Upper lobe of right lung (tissue), 1 donor: ENCODE measurements at regions not wholly inside any gene's neighbourhood (a gene's known extent, or its start where the extent isn't known, plus 50 kb on each side); places are given as distances from the start of the nearest gene placed in this dataset.

Experiments used
- ATAC-seq: fragments of 200-7000 bp; cut with Tn5 transposase; one replicate; pipeline ENCODE4 v1.9.1; 2020; ENCODE audit warnings: mild to moderate bottlenecking, moderate library complexity
- DNase-seq: peaks from one replicate; pipeline ENCODE4 v3.0.0-alpha.2; 2020
- H3K27ac ChIP-seq: fragments of 200-600 bp; one replicate; pipeline ENCODE4 v1.8.0; 2022
- H3K27me3 ChIP-seq: fragments of 200-600 bp; one replicate; pipeline ENCODE4 v1.8.0; 2022; ENCODE audit warnings: mild to moderate bottlenecking
- H3K36me3 ChIP-seq: fragments of 200-600 bp; one replicate; pipeline ENCODE4 v1.8.0; 2022
- H3K4me1 ChIP-seq: fragments of 200-600 bp; one replicate; pipeline ENCODE4 v1.8.0; 2022
- H3K4me3 ChIP-seq: fragments of 200-600 bp; one replicate; pipeline ENCODE4 v1.8.0; 2022; ENCODE audit warnings: mild to moderate bottlenecking
- H3K9me3 ChIP-seq: fragments of 200-600 bp; one replicate; pipeline ENCODE4 v1.8.0; 2022
- intact Hi-C: fragments of 100-400 bp; cut with DNase I; formaldehyde crosslinking; loops from one replicate; pipeline ENCODE4 v1.11.0; 2022
- TF ChIP-seq, protein P1 (sequence below): fragments of 200-600 bp; IDR thresholded peaks from one replicate; pipeline ENCODE4 v1.8.0; 2022; ENCODE audit warnings: antibody characterized with exemption
- donor health status: DM: no; HTN: yes; CAD: no; lungs with severe emphysema.

DNA sequence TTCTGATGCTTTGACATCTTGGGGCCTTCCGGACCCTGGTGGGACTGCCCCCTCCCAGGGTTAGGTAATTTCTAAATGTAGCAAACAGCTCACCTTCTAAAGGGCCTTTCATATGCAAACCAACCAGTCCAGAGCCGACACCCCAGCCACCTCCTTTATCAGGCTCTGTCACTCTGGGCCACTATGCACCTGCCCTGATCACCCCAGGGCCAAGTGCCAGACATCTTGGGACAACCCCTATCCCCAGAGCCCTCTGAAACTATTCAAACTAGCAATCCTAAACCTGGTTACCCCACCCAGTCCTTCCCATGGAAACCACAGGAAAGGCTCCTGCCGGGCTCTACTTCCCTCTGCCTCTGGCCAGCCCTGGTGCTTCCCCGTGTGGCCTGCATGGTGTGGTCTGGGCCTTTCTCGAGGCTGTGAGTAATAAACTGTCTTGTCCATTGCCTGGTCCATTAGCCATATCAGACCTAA lies 91.2 kb upstream of the TNRC6C start:
- Histone ChIP-seq H3K36me3 (no peaks in the 10 kb centered on the region), H3K27ac (no peak overlapping the region), H3K9me3 (no peaks in the 10 kb centered on the region), H3K4me1 (peaks cover 4% of the 10 kb centered on the region), H3K27me3 (no peaks in the 10 kb centered on the region), H3K4me3 (no peak overlapping the region)
- TF ChIP-seq, protein P1, sequence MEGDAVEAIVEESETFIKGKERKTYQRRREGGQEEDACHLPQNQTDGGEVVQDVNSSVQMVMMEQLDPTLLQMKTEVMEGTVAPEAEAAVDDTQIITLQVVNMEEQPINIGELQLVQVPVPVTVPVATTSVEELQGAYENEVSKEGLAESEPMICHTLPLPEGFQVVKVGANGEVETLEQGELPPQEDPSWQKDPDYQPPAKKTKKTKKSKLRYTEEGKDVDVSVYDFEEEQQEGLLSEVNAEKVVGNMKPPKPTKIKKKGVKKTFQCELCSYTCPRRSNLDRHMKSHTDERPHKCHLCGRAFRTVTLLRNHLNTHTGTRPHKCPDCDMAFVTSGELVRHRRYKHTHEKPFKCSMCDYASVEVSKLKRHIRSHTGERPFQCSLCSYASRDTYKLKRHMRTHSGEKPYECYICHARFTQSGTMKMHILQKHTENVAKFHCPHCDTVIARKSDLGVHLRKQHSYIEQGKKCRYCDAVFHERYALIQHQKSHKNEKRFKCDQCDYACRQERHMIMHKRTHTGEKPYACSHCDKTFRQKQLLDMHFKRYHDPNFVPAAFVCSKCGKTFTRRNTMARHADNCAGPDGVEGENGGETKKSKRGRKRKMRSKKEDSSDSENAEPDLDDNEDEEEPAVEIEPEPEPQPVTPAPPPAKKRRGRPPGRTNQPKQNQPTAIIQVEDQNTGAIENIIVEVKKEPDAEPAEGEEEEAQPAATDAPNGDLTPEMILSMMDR, result no peak
- peak; percentile 53 for DNase-seq
- ATAC-seq, result peak; percentile 41
- intact Hi-C loops, result no loop called here

DNA sequence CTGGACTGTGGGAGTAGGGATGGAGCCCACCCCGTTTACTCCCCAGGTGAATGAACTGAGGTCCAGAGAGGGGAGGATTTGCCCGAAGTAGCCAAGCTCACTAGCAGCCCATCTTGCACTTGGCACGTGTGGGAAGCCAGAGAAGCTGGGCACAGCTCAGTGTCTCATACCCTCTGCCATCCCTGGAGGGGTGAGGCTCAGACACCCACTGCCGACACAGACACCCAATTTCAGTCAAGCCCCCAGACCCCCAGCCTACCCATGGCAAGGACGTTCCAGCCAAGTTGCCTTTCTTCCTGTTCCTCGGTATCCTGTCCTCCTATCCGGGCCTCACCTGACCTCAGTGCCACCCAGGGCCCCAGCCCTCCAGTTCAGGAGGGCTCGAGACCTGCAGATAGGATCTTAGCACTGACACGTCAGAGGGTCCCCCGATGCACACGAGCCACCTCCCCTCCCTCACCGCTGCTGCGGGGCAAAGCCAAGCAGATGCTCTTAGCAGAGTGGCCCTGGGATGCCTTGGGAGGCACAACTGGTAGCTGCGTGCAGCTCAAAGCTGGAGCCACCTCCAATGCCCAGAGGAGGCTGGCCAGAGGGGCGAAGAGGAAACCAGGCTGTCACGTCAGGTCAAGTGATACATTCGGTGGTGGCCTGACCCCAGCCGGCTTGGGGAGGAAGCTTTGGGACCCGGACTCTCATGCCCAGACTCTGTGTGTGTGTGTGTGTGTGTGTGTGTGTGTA lies 90.4 kb upstream of the TNRC6C start:
- intact Hi-C loops, result no loop called here
- DNase-seq (peak; percentile 41), ATAC-seq (no peak)
- Histone ChIP-seq H3K36me3 (no peaks in the 10 kb centered on the region), H3K27ac (no peak overlapping the region), H3K4me3 (no peak overlapping the region), H3K9me3 (no peaks in the 10 kb centered on the region), H3K27me3 (no peaks in the 10 kb centered on the region), H3K4me1 (peaks cover 4% of the 10 kb centered on the region)
- TF ChIP-seq, protein P1, result no peak

- H3K4me1 ChIP-seq, result peaks cover 4% of the 10 kb centered on the region
- intact Hi-C loops, result no loop called here
- ATAC-seq, result no peak
- DNase-seq, result peak; percentile 45
- no peaks in the 10 kb centered on the region for H3K36me3 ChIP-seq
- no peaks in the 10 kb centered on the region for H3K27me3 ChIP-seq
- H3K4me3 ChIP-seq, result no peak overlapping the region
- TF ChIP-seq, protein P1, result no peak
- no peak overlapping the region for H3K27ac ChIP-seq
- no peaks in the 10 kb centered on the region for H3K9me3 ChIP-seq
Measured at GRCh38 chr17:77869041-77869599, 89.4 kb upstream of the TNRC6C start.

DNA sequence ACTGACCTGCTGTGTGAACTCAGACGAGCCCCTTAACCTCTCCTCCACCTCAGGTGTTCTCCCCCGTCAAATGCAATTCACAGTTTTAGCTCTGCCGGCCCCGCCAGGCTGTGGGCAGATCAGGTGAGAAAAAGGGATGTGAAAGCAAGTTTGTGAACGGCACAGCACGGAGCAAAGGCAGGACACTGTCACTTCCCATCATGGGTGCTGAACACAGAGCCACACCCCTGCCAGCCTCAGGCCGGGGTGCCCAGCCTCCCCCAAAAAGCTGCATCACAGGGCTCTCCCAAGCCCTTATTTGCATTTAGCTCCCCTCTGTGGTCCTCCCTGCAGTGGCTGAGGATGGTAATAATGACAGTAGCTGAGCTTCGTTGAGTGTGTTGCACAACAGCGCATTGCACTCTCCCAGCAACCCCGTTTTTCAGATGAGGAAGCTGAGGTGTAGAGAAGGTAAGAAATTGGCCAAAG lies 88.8 kb upstream of the TNRC6C start:
- H3K9me3 ChIP-seq, result no peaks in the 10 kb centered on the region
- H3K36me3 ChIP-seq, result no peaks in the 10 kb centered on the region
- no peak overlapping the region for H3K27ac ChIP-seq
- H3K27me3 ChIP-seq, result no peaks in the 10 kb centered on the region
- intact Hi-C loops, result no loop called here
- DNase-seq (peak; percentile 68), ATAC-seq (peak; percentile 79)
- H3K4me3 ChIP-seq, result no peak overlapping the region
- TF ChIP-seq, protein P1, result no peak
- H3K4me1 ChIP-seq, result peaks cover 4% of the 10 kb centered on the region

GRCh38 chr17:77872199-77872598 lies 86.3 kb upstream of the TNRC6C start:
- intact Hi-C loops, result no loop called here
- no peaks in the 10 kb centered on the region for H3K9me3 ChIP-seq
- H3K4me3 ChIP-seq, result no peak overlapping the region
- no peak for ATAC-seq
- H3K27ac ChIP-seq, result no peak overlapping the region
- no peaks in the 10 kb centered on the region for H3K27me3 ChIP-seq
- H3K36me3 ChIP-seq, result no peaks in the 10 kb centered on the region
- TF ChIP-seq, protein P1, result no peak
- H3K4me1 ChIP-seq, result peaks cover 4% of the 10 kb centered on the region
- peak; percentile 10 for DNase-seq
